Superior temporal gyrus (tissue), 1 donor: ENCODE measurements at regions not wholly inside any gene's neighbourhood (a gene's known extent, or its start where the extent isn't known, plus 50 kb on each side); places are given as distances from the start of the nearest gene placed in this dataset.
"Not testable (repeated sequence)": the region's sequence is repeated elsewhere in the genome, so short reads cannot be mapped to it uniquely, and the experiment has no call there.

Experiments used
- DNase-seq: peaks from one replicate; pipeline ENCODE4 v3.0.0-alpha.2; 2016; ENCODE audit errors: extremely low spot score

DNA sequence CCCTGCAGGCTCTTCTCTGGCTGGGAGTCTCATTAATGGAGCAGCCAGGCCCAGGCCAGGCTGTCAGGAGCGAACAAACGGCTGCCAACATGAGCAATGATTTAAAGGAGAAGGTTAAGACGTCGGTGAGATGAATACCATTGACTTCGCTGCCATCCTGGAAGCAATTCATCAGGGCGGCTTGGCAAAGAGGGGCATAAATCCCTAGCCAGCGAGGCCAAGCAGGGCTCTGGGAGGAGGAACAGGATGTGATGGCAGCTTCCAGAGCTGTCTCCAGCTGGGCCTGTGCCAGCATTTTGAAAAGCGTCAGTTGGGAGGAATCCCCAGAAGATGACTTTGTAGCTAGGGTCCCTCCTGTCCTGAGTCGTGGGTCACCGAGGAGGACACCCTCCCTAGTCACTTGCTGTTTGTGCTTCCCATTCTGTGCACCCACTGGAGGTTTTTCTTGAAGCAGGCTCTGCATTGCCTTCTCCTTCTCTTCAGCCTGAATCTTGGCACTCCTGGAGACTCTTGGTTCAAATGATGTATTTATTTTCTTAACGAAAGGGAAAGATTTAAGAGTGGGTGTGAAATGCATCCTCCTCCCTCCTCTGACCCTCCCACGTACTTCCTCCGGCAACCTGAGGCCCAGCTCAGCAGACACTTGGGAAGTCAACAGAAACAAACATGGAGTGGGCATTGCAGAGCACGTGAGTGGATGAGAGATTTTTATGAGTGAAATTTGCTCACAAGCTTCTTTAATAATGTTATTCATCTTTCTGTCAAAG, 476.3 kb upstream of the CADM1 start:
- DNase-seq: no peak

DNA sequence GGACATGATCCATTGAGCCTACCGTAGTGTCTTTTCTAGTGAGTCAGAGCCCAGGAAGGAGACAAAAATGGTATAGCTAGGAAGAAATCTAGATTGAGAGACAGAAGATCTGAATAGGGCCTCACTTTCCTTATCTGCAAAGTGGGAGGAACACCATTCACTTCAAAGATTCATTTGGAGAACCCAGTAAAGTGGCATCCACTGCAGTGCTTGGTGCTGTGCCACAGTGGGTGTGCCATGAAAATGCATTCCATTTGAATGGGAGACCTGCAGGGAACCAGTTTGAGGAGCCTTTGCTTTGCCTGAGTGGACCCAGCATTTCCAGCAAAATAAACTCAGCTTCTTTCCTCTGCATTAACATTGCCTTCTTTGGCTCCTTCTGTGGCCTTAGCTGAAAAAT, 470.5 kb upstream of the CADM1 start:
- DNase-seq: no peak

- not testable (repeated sequence) for DNase-seq
Observed at GRCh38 chr11:115967203-115967602, 463.0 kb upstream of the CADM1 start.

DNA sequence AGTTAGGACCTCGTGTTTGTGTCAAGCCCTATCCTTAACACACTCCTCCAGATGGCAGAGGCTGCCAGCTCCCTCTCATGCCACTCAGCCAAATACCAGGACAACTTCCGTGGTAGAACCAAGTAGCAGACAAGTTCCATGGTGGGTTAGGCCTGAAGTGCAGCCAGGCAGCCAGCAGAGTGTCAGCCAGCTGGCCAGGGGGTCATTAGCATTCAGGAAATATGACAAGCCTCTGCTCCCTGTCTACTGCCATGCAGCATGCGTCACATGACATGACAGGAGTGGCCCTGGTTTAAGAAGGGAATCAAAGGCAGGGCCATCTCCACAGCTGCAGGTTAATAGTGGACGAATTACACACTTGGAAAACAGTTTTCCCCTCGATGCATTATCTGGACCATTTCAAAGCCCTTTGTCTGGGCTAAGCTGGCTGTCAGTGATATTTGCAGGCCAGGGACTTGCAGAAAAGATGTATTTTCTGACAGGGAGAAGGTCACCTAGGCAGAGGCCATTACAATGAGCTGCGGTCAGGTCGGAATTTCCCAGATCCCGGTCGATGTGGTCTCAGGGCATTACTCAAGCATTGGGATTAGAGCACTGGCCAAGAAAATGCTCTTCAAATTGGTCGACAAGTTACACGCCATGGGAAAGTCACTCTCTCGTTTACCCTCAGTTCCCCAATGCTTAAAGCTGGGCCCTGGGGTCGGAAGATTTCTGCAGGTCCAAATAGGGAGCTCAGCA, 461.7 kb upstream of the CADM1 start:
- DNase-seq: no peak

DNA sequence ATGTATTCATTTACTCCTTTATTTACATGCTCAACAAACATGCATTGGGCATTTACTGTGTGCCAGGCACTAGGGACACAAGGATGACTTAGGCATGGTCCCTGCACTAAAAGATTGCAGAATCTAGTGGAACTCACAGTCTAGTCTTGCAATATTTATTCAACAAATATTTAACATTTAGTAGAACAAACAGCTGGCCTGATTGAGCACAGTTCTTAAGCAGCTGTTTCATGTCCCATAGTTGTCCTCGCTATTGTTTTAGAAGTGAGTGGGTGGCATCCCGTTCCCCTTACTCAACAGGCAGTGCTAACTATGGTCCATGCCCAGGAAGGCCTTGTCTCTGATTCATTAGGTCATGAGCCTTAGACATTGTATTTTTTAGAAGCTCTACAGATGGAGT, 459.9 kb upstream of the CADM1 start:
- no peak for DNase-seq

- peak; percentile 27 for DNase-seq
Observed at GRCh38 chr11:115963156-115963555, 458.9 kb upstream of the CADM1 start.

DNA sequence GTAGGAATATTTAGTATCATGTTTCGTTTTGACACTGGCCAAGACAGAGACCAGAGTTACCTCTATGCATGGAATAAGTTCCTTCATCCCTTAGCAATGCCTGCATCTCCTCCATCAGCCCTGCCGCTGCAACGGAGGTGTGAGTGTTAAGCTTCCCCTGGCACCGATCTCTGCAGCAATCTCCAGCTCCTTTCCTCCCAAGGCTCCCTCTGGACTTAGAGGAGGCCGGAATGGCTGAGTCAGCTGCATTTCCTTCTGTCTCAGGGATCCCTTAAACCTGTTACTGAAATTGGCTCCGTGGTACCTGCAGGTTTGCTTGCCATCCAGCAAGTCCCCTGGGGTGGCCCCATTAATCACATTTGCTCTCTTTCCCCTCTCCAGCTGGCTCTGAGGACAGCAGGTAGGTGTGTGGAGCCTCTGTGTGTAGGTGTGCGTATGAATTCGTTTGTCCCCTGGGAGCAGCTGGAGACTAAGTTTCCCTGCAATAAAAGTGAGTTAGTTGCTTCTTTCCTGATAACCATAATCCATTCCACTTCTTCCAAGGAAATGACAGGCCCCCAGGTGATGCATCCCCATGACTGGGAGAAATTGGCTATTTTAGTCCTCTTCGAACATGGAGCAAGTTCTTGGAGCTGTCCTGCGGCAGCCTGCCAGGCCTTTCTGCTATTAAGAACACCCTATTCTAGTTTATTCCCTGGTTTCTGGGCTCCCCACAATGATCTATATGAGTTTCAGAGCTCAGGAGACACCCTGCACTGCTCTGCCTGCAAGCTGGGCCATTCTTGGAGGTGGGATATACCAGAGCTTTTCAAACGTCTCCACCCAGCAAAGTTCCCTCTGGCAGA, 457.2 kb upstream of the CADM1 start:
- DNase-seq: no peak

- no peak for DNase-seq
Observed at GRCh38 chr11:115959081-115959486, 454.9 kb upstream of the CADM1 start.

- no peak for DNase-seq
Observed at GRCh38 chr11:115958089-115959000, 454.1 kb upstream of the CADM1 start.

DNA sequence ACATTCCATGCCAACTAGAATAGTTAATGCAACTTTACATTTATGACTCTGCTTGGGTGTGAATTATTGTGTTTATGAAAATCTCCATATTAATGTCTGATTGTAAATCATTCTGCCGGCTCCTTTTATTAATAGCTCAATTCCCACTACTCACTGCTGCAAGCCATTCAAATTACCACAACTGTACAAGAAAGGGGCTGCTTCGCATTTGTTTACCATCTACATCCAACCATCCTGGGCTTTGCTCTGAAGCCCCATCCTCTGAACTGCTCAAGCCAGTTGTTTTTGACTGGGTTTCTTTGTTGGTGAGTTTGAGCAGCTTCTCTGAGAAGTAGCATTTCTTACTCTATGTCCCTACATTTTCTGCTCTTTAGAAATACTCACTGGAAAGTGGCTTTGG, 451.6 kb upstream of the CADM1 start:
- no peak for DNase-seq

DNA sequence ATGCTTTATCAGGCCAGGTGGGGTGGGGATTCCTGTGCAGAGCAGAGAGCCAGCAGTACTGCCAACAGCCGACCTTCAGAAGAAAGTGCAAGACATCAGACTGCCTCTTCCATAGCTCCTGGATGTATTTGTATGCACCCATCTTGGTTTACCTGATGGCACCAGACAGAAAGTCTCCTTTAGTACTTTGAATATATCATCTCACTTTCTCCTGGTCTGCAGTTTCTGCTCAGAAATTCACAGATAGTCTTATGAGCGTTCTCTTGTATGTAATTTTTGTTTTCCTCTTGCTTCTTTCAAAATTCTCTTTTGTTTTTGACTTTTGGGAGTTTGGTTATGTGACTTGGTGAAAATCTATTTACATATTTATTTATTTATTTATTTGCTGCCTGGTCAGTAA, 446.4 kb upstream of the CADM1 start:
- no peak for DNase-seq

GRCh38 chr11:115944596-115944995, 440.4 kb upstream of the CADM1 start:
- no peak for DNase-seq

- no peak for DNase-seq
Observed at GRCh38 chr11:115942011-115942410, 437.8 kb upstream of the CADM1 start.

DNA sequence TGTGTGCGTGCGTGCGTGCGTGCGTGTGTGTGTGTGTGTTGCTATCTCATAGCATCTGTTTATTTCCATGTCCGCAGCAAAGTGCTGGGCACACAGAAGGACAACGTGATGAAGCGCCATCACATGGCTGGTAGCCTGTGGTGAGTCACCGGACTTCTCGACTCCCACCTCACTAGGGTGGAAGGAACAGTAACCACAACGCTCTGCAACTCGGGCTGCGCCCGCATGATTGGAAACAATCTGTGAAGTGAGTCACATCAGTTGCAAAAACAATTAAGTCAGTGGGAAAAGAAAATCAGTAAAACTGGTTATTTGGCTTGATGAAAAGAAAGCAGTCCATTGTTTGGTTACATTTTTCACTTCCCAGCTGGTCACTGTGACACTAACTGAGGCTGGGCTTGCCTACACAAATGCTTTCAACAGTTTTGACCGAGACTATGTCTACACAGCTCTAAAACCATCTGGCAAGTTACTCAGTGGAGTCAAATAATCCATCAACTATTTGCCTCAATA, 437.3 kb upstream of the CADM1 start:
- DNase-seq: peak; percentile 74

DNA sequence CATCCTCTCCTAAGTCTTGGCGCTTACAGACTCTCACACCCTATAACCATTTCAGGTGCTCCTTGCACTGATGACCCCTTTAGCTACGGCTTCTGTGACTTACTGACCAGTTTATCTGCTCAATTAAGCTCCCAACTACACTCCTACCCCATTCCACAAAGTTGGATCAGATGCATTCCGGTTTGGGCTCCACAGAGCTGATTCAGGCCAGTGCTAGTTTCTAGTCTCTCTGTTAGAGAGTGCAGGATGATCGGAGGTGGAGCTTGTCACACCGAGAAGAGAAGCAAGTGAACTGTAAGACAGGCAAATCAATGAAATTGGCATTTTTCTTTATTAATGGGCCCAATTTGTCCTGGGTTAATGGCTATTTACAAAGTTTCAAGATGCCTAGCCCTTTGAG, 436.8 kb upstream of the CADM1 start:
- no peak for DNase-seq

- no peak for DNase-seq
Observed at GRCh38 chr11:115939731-115940421, 435.7 kb upstream of the CADM1 start.

DNA sequence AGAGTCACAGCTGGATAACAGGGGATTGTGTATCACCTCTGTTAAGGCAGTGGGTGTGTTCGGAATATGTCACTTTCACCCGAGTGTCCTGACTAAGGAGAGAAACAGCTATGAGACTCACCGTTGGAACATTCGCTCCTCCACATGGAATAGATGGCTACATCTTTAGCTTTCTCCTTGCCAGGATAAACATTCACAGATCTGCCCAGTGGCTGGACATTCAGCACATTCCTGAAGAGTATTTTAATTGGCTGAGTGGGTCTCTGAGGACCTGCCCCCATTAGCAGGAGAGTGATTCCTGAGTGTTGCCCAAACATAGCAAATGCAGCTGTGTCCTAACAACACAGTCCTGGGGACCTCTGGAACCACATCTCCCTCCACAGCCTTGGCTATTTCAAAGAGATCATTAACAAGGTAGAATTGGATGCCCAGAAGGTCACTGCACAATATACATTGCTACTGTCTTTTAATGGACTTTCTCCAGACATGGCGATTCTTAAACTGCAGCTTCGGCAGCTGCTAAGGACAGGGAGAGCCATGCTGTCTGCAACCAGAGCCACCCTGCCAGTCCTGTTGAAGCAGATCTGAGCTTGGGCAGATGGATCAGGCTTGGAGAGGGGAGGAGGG, 435.0 kb upstream of the CADM1 start:
- no peak for DNase-seq

- no peak for DNase-seq
Observed at GRCh38 chr11:115933564-115933963, 429.3 kb upstream of the CADM1 start.

DNA sequence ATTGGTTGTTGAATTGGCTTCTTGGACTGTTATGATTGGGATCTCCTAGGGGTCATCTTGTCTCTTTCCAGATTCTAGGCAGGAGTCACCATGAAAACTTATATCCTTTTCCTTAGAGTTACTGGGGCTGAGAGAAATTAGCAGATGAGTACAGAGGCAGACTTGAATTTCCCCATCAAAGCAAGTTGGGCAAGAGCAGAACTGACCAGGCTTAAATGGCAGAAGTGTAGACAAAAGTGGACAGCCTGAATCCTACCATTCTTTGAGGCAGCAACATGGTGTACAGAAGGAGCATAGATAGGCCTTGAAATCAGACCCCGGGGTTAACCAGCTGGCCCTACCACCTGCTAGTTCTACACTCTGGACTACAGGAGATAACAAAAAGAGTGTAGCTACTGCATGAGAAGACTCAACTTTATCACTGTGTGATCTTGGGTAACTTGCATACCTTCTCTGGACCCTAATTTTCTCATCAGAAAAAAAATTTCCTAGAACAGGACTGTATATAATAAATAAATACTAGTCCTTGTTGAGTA, 427.4 kb upstream of the CADM1 start:
- no peak for DNase-seq
